HEK293 (cell line): ENCODE measurements at regions not wholly inside any gene's neighbourhood (a gene's known extent, or its start where the extent isn't known, plus 50 kb on each side); places are given as distances from the start of the nearest gene placed in this dataset.

Experiments
- IKZF3 ChIP-seq: fragments of 450-650 bp; IDR thresholded peaks from 2 replicates; pipeline ENCODE4 v1.5.0; 2018; ENCODE audit warnings: missing biosample characterization, mild to moderate bottlenecking, missing genetic modification characterization, moderate library complexity
- RBAK ChIP-seq: fragments of 450-650 bp; formaldehyde crosslinking; IDR thresholded peaks from 2 replicates; pipeline ENCODE4 v1.5.1; 2016; ENCODE audit warnings: missing biosample characterization, missing genetic modification characterization
- ZNF155 ChIP-seq: fragments of 450-650 bp; formaldehyde crosslinking; IDR thresholded peaks from 2 replicates; pipeline ENCODE4 v1.5.1; 2016; ENCODE audit warnings: missing biosample characterization, missing genetic modification characterization
- ZNF157 ChIP-seq: fragments of 450-650 bp; formaldehyde crosslinking; IDR thresholded peaks from 2 replicates; pipeline ENCODE4 v1.5.1; 2016; ENCODE audit warnings: missing biosample characterization, missing genetic modification characterization
- ZNF274 ChIP-seq, 2 experiments: fragments of 200-500 bp in 1 of 2; fragments of 450-650 bp in 1 of 2; sonication (Bioruptor generic) in 1 of 2; formaldehyde crosslinking in 1 of 2; IDR thresholded peaks; 2 replicates each; pipeline versions ENCODE4 v1.5.1 to v1.6.1; 2014 to 2016; ENCODE audit warnings: borderline replicate concordance in 1 of 2, inconsistent platforms in 1 of 2, low read length in 1 of 2, missing biosample characterization in 1 of 2, missing genetic modification characterization in 1 of 2
- ZNF335 ChIP-seq: fragments of 450-650 bp; formaldehyde crosslinking; conservative IDR thresholded peaks from 2 replicates; pipeline ENCODE4 v1.5.1; 2016; ENCODE audit warnings: missing biosample characterization, missing genetic modification characterization
- ZNF792 ChIP-seq: fragments of 450-650 bp; formaldehyde crosslinking; IDR thresholded peaks from 2 replicates; pipeline ENCODE4 v1.5.1; 2016; ENCODE audit warnings: missing biosample characterization, missing genetic modification characterization
- TF ChIP-seq, protein P1 (sequence below): fragments of 450-650 bp; formaldehyde crosslinking; IDR thresholded peaks from 2 replicates; pipeline ENCODE4 v1.5.1; 2016; ENCODE audit warnings: missing biosample characterization, missing genetic modification characterization
- TF ChIP-seq, protein P2 (sequence below): fragments of 450-650 bp; formaldehyde crosslinking; IDR thresholded peaks from 2 replicates; pipeline ENCODE4 v1.5.1; 2016; ENCODE audit warnings: missing biosample characterization, missing genetic modification characterization
- TF ChIP-seq, protein P3 (sequence below): fragments of 450-650 bp; formaldehyde crosslinking; IDR thresholded peaks from 2 replicates; pipeline ENCODE4 v1.5.1; 2016; ENCODE audit warnings: missing biosample characterization, missing genetic modification characterization
- TF ChIP-seq, protein P4 (sequence below): fragments of 450-650 bp; formaldehyde crosslinking; IDR thresholded peaks from 2 replicates; pipeline ENCODE4 v1.5.1; 2016; ENCODE audit warnings: missing biosample characterization, missing genetic modification characterization
- TF ChIP-seq, protein P5 (sequence below): fragments of 450-650 bp; formaldehyde crosslinking; IDR thresholded peaks from 2 replicates; pipeline ENCODE4 v1.5.1; 2017; ENCODE audit warnings: missing biosample characterization, missing genetic modification characterization

DNA sequence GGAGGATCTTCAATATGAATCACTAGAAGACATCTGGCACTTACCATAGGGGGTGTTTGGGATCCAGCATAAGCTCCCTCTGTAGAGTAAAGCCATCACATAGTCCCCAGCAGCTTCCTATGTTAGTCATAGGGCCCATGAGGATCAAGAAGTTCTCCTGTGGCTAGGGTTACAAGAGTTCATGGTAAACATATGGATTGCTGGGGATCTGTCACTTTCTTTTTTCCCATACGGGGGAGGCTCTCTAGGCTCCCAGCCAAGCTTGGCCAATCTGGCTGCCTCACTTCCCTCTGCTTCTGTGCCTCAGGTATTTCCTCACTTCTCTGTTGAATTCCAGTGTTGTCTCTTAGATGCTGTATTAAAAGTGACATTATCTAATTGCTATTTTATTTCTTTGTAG lies 597.9 kb downstream of the PDCD6IP start:
- TF ChIP-seq, protein P1, sequence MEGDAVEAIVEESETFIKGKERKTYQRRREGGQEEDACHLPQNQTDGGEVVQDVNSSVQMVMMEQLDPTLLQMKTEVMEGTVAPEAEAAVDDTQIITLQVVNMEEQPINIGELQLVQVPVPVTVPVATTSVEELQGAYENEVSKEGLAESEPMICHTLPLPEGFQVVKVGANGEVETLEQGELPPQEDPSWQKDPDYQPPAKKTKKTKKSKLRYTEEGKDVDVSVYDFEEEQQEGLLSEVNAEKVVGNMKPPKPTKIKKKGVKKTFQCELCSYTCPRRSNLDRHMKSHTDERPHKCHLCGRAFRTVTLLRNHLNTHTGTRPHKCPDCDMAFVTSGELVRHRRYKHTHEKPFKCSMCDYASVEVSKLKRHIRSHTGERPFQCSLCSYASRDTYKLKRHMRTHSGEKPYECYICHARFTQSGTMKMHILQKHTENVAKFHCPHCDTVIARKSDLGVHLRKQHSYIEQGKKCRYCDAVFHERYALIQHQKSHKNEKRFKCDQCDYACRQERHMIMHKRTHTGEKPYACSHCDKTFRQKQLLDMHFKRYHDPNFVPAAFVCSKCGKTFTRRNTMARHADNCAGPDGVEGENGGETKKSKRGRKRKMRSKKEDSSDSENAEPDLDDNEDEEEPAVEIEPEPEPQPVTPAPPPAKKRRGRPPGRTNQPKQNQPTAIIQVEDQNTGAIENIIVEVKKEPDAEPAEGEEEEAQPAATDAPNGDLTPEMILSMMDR = no peak
- TF ChIP-seq ZNF157 (tag by site-specific recombination) = no peak
- TF ChIP-seq, protein P2, sequence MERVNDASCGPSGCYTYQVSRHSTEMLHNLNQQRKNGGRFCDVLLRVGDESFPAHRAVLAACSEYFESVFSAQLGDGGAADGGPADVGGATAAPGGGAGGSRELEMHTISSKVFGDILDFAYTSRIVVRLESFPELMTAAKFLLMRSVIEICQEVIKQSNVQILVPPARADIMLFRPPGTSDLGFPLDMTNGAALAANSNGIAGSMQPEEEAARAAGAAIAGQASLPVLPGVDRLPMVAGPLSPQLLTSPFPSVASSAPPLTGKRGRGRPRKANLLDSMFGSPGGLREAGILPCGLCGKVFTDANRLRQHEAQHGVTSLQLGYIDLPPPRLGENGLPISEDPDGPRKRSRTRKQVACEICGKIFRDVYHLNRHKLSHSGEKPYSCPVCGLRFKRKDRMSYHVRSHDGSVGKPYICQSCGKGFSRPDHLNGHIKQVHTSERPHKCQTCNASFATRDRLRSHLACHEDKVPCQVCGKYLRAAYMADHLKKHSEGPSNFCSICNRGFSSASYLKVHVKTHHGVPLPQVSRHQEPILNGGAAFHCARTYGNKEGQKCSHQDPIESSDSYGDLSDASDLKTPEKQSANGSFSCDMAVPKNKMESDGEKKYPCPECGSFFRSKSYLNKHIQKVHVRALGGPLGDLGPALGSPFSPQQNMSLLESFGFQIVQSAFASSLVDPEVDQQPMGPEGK = no peak
- TF ChIP-seq, protein P3, sequence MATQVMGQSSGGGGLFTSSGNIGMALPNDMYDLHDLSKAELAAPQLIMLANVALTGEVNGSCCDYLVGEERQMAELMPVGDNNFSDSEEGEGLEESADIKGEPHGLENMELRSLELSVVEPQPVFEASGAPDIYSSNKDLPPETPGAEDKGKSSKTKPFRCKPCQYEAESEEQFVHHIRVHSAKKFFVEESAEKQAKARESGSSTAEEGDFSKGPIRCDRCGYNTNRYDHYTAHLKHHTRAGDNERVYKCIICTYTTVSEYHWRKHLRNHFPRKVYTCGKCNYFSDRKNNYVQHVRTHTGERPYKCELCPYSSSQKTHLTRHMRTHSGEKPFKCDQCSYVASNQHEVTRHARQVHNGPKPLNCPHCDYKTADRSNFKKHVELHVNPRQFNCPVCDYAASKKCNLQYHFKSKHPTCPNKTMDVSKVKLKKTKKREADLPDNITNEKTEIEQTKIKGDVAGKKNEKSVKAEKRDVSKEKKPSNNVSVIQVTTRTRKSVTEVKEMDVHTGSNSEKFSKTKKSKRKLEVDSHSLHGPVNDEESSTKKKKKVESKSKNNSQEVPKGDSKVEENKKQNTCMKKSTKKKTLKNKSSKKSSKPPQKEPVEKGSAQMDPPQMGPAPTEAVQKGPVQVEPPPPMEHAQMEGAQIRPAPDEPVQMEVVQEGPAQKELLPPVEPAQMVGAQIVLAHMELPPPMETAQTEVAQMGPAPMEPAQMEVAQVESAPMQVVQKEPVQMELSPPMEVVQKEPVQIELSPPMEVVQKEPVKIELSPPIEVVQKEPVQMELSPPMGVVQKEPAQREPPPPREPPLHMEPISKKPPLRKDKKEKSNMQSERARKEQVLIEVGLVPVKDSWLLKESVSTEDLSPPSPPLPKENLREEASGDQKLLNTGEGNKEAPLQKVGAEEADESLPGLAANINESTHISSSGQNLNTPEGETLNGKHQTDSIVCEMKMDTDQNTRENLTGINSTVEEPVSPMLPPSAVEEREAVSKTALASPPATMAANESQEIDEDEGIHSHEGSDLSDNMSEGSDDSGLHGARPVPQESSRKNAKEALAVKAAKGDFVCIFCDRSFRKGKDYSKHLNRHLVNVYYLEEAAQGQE (tag by site-specific recombination) = no peak
- no peak for TF ChIP-seq ZNF155 (tag by site-specific recombination)
- TF ChIP-seq ZNF335 (tag by site-specific recombination) = no peak
- TF ChIP-seq ZNF274 (IDR thresholded peaks at IDR 0.05; ENCODE audit: low read length) = no peak
- no peak for TF ChIP-seq ZNF274 (tag by site-specific recombination; IDR thresholded peaks at IDR 0.05; ENCODE audit: borderline replicate concordance)
- TF ChIP-seq, protein P4, sequence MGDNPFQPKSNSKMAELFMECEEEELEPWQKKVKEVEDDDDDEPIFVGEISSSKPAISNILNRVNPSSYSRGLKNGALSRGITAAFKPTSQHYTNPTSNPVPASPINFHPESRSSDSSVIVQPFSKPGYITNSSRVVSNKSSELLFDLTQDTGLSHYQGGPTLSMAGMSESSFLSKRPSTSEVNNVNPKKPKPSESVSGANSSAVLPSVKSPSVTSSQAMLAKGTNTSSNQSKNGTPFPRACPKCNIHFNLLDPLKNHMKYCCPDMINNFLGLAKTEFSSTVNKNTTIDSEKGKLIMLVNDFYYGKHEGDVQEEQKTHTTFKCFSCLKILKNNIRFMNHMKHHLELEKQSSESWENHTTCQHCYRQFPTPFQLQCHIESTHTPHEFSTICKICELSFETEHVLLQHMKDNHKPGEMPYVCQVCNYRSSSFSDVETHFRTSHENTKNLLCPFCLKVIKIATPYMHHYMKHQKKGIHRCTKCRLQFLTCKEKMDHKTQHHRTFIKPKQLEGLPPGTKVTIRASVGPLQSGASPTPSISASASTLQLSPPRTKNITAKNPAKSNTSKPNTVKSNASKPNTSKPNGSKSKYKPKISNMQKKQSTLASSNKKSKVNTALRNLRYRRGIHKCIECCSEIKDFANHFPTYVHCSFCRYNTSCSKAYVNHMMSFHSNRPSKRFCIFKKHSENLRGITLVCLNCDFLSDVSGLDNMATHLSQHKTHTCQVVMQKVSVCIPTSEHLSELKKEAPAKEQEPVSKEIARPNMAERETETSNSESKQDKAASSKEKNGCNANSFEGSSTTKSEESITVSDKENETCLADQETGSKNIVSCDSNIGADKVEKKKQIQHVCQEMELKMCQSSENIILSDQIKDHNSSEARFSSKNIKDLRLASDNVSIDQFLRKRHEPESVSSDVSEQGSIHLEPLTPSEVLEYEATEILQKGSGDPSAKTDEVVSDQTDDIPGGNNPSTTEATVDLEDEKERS (tag by site-specific recombination) = no peak
- TF ChIP-seq, protein P5, sequence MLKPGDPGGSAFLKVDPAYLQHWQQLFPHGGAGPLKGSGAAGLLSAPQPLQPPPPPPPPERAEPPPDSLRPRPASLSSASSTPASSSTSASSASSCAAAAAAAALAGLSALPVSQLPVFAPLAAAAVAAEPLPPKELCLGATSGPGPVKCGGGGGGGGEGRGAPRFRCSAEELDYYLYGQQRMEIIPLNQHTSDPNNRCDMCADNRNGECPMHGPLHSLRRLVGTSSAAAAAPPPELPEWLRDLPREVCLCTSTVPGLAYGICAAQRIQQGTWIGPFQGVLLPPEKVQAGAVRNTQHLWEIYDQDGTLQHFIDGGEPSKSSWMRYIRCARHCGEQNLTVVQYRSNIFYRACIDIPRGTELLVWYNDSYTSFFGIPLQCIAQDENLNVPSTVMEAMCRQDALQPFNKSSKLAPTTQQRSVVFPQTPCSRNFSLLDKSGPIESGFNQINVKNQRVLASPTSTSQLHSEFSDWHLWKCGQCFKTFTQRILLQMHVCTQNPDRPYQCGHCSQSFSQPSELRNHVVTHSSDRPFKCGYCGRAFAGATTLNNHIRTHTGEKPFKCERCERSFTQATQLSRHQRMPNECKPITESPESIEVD = no peak
- TF ChIP-seq ZNF792 (tag by site-specific recombination) = no peak
- TF ChIP-seq IKZF3 (tag by site-specific recombination) = no peak
- no peak for TF ChIP-seq RBAK (tag by site-specific recombination)
